ENCODE measurements at regions not wholly inside any gene's neighbourhood (a gene's known extent, or its start where the extent isn't known, plus 50 kb on each side); places are given as distances from the start of the nearest gene placed in this dataset.
"Not testable (repeated sequence)": the region's sequence is repeated elsewhere in the genome, so short reads cannot be mapped to it uniquely, and the experiment has no call there.

- no peak for FAIRE-seq
These were observed 195.1 kb upstream of the RPS23 start for GRCh38 chr5:82473262-82473661.

- FAIRE-seq, result no peak
These were observed 192.2 kb upstream of the RPS23 start for GRCh38 chr5:82470185-82470994.

GRCh38 chr5:82466986-82467561 is 188.9 kb upstream of the RPS23 start:
- FAIRE-seq, result peak; percentile 84

GRCh38 chr5:82465235-82465634 is 187.1 kb upstream of the RPS23 start:
- FAIRE-seq, result no peak

GRCh38 chr5:82459626-82460025 is 181.5 kb upstream of the RPS23 start:
- FAIRE-seq, result no peak

GRCh38 chr5:82455317-82455716 is 177.2 kb upstream of the RPS23 start:
- FAIRE-seq, result not testable (repeated sequence)

GRCh38 chr5:82448374-82448773 is 170.2 kb upstream of the RPS23 start:
- no peak for FAIRE-seq

GRCh38 chr5:82447913-82448312 is 169.8 kb upstream of the RPS23 start:
- FAIRE-seq, result no peak

- no peak for FAIRE-seq
These were observed 168.7 kb upstream of the RPS23 start for GRCh38 chr5:82446809-82447208.

- no peak for FAIRE-seq
These were observed 167.7 kb upstream of the RPS23 start for GRCh38 chr5:82445726-82446335.

GRCh38 chr5:82439750-82440445 is 161.7 kb upstream of the RPS23 start:
- FAIRE-seq, result no peak

- FAIRE-seq, result not testable (repeated sequence)
These were observed 159.4 kb upstream of the RPS23 start for GRCh38 chr5:82437565-82437964.

- no peak for FAIRE-seq
These were observed 158.1 kb upstream of the RPS23 start for GRCh38 chr5:82436291-82436690.

GRCh38 chr5:82434696-82435660 is 156.8 kb upstream of the RPS23 start:
- FAIRE-seq, result not testable (repeated sequence)

GRCh38 chr5:82426464-82427154 is 148.5 kb upstream of the RPS23 start:
- FAIRE-seq, result no peak

GRCh38 chr5:82425591-82425990 is 147.4 kb upstream of the RPS23 start:
- FAIRE-seq, result no peak

GRCh38 chr5:82424211-82424610 is 146.1 kb upstream of the RPS23 start:
- FAIRE-seq, result no peak

GRCh38 chr5:82422751-82423181 is 144.6 kb upstream of the RPS23 start:
- no peak for FAIRE-seq

GRCh38 chr5:82422001-82422740 is 144.0 kb upstream of the RPS23 start:
- no peak for FAIRE-seq

GRCh38 chr5:82421119-82421518 is 143.0 kb upstream of the RPS23 start:
- no peak for FAIRE-seq

- FAIRE-seq, result not testable (repeated sequence)
These were observed 142.4 kb upstream of the RPS23 start for GRCh38 chr5:82420524-82420923.

Data from endometrium (tissue), 2 donors.